ENCODE measurements at regions not wholly inside any gene's neighbourhood (a gene's known extent, or its start where the extent isn't known, plus 50 kb on each side); places are given as distances from the start of the nearest gene placed in this dataset.

DNA sequence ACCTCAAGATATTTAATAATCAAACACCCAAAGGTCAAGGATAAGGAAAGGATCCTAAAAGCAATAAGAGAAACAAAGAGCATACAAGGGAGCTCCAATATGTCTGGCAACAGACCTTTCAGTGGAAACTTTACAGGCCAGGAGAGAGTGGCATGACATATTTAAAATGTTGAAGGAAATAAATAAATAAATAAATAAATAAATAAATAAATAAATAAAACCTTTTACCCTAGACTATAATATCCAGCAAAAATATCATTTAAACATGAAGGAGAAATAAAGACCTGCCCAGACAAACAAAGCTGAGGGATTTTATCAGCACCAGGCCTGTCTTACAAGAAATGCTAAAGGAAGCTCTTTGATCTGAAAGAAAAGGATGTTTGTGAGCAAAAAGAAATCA, 367.8 kb upstream of the PBX1 start:
- H3K36me3 ChIP-seq (ENCODE audit: control insufficient read depth, low read depth, low read length), result no peaks in the 10 kb centered on the region
- H3K27me3 ChIP-seq (ENCODE audit: control insufficient read depth, insufficient read depth, low read length), result no peaks in the 10 kb centered on the region
- no peak overlapping the region for H3K9ac ChIP-seq (ENCODE audit: low read length)
- H3K4me3 ChIP-seq (ENCODE audit: low read length), result no peak overlapping the region
- no peak overlapping the region for H3K27ac ChIP-seq (ENCODE audit: low read length)
- no peaks in the 10 kb centered on the region for H3K9me3 ChIP-seq (ENCODE audit: control insufficient read depth, low read depth, low read length)
- H3K4me1 ChIP-seq (ENCODE audit: control insufficient read depth, low read depth, low read length), result no peaks in the 10 kb centered on the region

DNA sequence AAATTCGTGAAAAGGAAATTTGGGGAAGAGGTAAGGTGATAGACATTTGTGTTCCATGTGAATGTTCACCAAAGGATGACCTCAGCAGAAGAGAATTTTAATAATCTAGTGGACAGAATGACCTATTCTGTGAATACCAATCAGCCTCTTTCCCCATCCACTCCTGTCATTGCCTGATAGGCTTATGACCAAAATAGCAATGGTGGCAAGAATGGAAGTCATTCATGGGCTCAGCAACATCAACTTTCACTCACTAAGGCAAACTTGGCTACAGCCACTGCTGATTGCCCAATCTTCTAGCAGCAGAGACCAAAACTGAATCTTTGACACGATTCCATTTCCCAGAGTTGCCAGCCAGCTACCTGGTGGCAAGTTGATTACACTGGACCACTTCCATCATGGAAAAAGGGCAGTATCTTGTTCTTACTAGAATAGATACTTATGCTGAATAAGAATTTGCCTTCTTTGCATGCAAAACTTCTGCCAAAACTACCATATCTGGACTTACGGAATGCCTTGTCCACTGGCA, 348.7 kb upstream of the PBX1 start:
- no peak overlapping the region for H3K27ac ChIP-seq (ENCODE audit: low read length)
- no peaks in the 10 kb centered on the region for H3K27me3 ChIP-seq (ENCODE audit: control insufficient read depth, insufficient read depth, low read length)
- no peak overlapping the region for H3K9ac ChIP-seq (ENCODE audit: low read length)
- H3K36me3 ChIP-seq (ENCODE audit: control insufficient read depth, low read depth, low read length), result no peaks in the 10 kb centered on the region
- peaks cover under 1% of the 10 kb centered on the region for H3K9me3 ChIP-seq (ENCODE audit: control insufficient read depth, low read depth, low read length)
- no peak overlapping the region for H3K4me3 ChIP-seq (ENCODE audit: low read length)
- no peaks in the 10 kb centered on the region for H3K4me1 ChIP-seq (ENCODE audit: control insufficient read depth, low read depth, low read length)

GRCh38 chr1:164223378-164223777, 335.6 kb upstream of the PBX1 start:
- H3K27ac ChIP-seq (ENCODE audit: low read length), result no peak overlapping the region
- H3K4me1 ChIP-seq (ENCODE audit: control insufficient read depth, low read depth, low read length), result peaks cover 6% of the 10 kb centered on the region
- no peaks in the 10 kb centered on the region for H3K36me3 ChIP-seq (ENCODE audit: control insufficient read depth, low read depth, low read length)
- H3K9me3 ChIP-seq (ENCODE audit: control insufficient read depth, low read depth, low read length), result no peaks in the 10 kb centered on the region
- no peak overlapping the region for H3K4me3 ChIP-seq (ENCODE audit: low read length)
- no peaks in the 10 kb centered on the region for H3K27me3 ChIP-seq (ENCODE audit: control insufficient read depth, insufficient read depth, low read length)
- H3K9ac ChIP-seq (ENCODE audit: low read length), result no peak overlapping the region

GRCh38 chr1:164225011-164225410, 334.0 kb upstream of the PBX1 start:
- Histone ChIP-seq H3K36me3 (ENCODE audit: control insufficient read depth, low read depth, low read length) (no peaks in the 10 kb centered on the region), H3K9me3 (ENCODE audit: control insufficient read depth, low read depth, low read length) (no peaks in the 10 kb centered on the region), H3K9ac (ENCODE audit: low read length) (no peak overlapping the region), H3K4me3 (ENCODE audit: low read length) (no peak overlapping the region), H3K27me3 (ENCODE audit: control insufficient read depth, insufficient read depth, low read length) (no peaks in the 10 kb centered on the region), H3K4me1 (ENCODE audit: control insufficient read depth, low read depth, low read length) (peaks cover 6% of the 10 kb centered on the region), H3K27ac (ENCODE audit: low read length) (no peak overlapping the region)

- H3K9me3 ChIP-seq (ENCODE audit: control insufficient read depth, low read depth, low read length), result no peaks in the 10 kb centered on the region
- no peak overlapping the region for H3K27ac ChIP-seq (ENCODE audit: low read length)
- H3K9ac ChIP-seq (ENCODE audit: low read length), result no peak overlapping the region
- no peaks in the 10 kb centered on the region for H3K27me3 ChIP-seq (ENCODE audit: control insufficient read depth, insufficient read depth, low read length)
- H3K4me3 ChIP-seq (ENCODE audit: low read length), result no peak overlapping the region
- peaks cover 6% of the 10 kb centered on the region for H3K4me1 ChIP-seq (ENCODE audit: control insufficient read depth, low read depth, low read length)
- H3K36me3 ChIP-seq (ENCODE audit: control insufficient read depth, low read depth, low read length), result no peaks in the 10 kb centered on the region
Measured at GRCh38 chr1:164226977-164227376, 332.0 kb upstream of the PBX1 start.

- Histone ChIP-seq H3K9ac (ENCODE audit: low read length) (no peak overlapping the region), H3K4me1 (ENCODE audit: control insufficient read depth, low read depth, low read length) (peaks cover 6% of the 10 kb centered on the region), H3K27me3 (ENCODE audit: control insufficient read depth, insufficient read depth, low read length) (no peaks in the 10 kb centered on the region), H3K4me3 (ENCODE audit: low read length) (no peak overlapping the region), H3K36me3 (ENCODE audit: control insufficient read depth, low read depth, low read length) (no peaks in the 10 kb centered on the region), H3K27ac (ENCODE audit: low read length) (no peak overlapping the region), H3K9me3 (ENCODE audit: control insufficient read depth, low read depth, low read length) (no peaks in the 10 kb centered on the region)
Measured at GRCh38 chr1:164228928-164229327, 330.1 kb upstream of the PBX1 start.

GRCh38 chr1:164233149-164233548, 325.8 kb upstream of the PBX1 start:
- H3K36me3 ChIP-seq (ENCODE audit: control insufficient read depth, low read depth, low read length), result no peaks in the 10 kb centered on the region
- no peak overlapping the region for H3K9ac ChIP-seq (ENCODE audit: low read length)
- no peaks in the 10 kb centered on the region for H3K4me1 ChIP-seq (ENCODE audit: control insufficient read depth, low read depth, low read length)
- no peaks in the 10 kb centered on the region for H3K9me3 ChIP-seq (ENCODE audit: control insufficient read depth, low read depth, low read length)
- H3K27ac ChIP-seq (ENCODE audit: low read length), result no peak overlapping the region
- no peaks in the 10 kb centered on the region for H3K27me3 ChIP-seq (ENCODE audit: control insufficient read depth, insufficient read depth, low read length)
- no peak overlapping the region for H3K4me3 ChIP-seq (ENCODE audit: low read length)

DNA sequence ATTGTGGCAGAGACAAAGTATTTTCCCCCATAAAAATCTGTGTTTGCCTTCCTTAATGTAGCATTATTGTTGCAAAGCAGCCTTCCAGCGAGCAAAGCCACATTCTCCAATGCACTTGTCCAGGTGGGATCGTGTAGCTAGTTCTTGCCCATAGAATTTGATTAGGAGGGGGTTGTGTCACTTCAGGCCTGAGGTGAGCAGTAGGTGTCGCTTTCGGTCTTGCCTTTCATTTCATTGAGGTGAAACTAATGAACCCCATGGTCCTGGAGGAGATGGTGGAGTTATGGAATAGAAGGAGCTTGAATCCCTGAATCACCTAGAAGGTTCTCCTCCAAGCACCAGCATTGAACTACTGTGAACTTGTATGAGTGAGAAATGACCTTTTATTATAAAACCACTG, 318.9 kb upstream of the PBX1 start:
- H3K9ac ChIP-seq (ENCODE audit: low read length), result no peak overlapping the region
- no peak overlapping the region for H3K4me3 ChIP-seq (ENCODE audit: low read length)
- no peaks in the 10 kb centered on the region for H3K9me3 ChIP-seq (ENCODE audit: control insufficient read depth, low read depth, low read length)
- no peaks in the 10 kb centered on the region for H3K36me3 ChIP-seq (ENCODE audit: control insufficient read depth, low read depth, low read length)
- no peaks in the 10 kb centered on the region for H3K4me1 ChIP-seq (ENCODE audit: control insufficient read depth, low read depth, low read length)
- H3K27ac ChIP-seq (ENCODE audit: low read length), result no peak overlapping the region
- no peaks in the 10 kb centered on the region for H3K27me3 ChIP-seq (ENCODE audit: control insufficient read depth, insufficient read depth, low read length)

GRCh38 chr1:164250365-164250764, 308.6 kb upstream of the PBX1 start:
- Histone ChIP-seq H3K27ac (ENCODE audit: low read length) (no peak overlapping the region), H3K27me3 (ENCODE audit: control insufficient read depth, insufficient read depth, low read length) (no peaks in the 10 kb centered on the region), H3K9ac (ENCODE audit: low read length) (no peak overlapping the region), H3K36me3 (ENCODE audit: control insufficient read depth, low read depth, low read length) (no peaks in the 10 kb centered on the region), H3K4me3 (ENCODE audit: low read length) (no peak overlapping the region), H3K9me3 (ENCODE audit: control insufficient read depth, low read depth, low read length) (no peaks in the 10 kb centered on the region), H3K4me1 (ENCODE audit: control insufficient read depth, low read depth, low read length) (no peaks in the 10 kb centered on the region)

DNA sequence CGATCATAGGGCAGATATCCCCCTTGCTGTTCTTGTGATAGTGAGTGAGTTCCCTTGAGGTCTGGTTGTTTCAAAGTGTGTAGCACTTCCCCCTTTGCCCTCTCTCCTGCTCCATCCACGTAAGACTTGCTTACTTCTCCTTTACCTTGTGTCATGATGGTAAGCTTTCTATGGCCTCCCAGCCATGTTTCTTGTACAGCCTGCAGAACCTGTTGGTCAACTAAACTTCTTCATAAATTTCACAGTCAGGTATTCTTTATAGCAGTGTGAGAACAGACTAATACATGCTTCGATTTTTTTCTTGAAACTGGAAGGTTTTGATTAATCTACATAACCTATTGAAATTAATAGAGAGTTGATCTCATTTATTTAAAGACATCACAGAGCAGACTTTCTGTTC, 302.5 kb upstream of the PBX1 start:
- Histone ChIP-seq H3K27ac (ENCODE audit: low read length) (no peak overlapping the region), H3K27me3 (ENCODE audit: control insufficient read depth, insufficient read depth, low read length) (no peaks in the 10 kb centered on the region), H3K9me3 (ENCODE audit: control insufficient read depth, low read depth, low read length) (peaks cover 6% of the 10 kb centered on the region), H3K4me1 (ENCODE audit: control insufficient read depth, low read depth, low read length) (no peaks in the 10 kb centered on the region), H3K36me3 (ENCODE audit: control insufficient read depth, low read depth, low read length) (no peaks in the 10 kb centered on the region), H3K9ac (ENCODE audit: low read length) (no peak overlapping the region), H3K4me3 (ENCODE audit: low read length) (no peak overlapping the region)

DNA sequence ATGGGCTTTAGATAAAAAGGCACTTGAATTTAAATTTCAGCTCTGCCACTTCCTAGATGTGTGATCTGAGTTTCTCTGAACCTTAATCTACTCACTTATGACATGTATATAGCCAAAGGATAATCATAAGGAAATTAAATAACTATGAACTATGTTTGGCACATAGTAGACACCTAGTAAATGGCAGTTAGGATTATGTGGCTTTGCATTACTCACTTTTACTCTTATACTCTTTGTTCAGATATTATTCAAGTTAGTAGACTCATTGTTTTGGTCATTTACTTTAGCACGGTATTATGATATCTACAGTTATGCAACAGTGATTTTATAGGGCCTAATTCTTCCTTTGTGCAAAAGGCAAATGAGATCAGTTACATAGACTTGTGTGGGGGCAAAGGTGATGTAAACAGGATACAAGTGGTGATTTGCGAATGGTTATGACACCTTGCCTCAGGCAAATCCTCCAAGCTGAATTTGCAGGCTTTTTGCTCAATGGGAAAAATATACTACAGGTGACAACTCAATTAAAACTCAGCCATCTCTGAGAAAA, 297.2 kb upstream of the PBX1 start:
- Histone ChIP-seq H3K4me1 (ENCODE audit: control insufficient read depth, low read depth, low read length) (no peaks in the 10 kb centered on the region), H3K36me3 (ENCODE audit: control insufficient read depth, low read depth, low read length) (no peaks in the 10 kb centered on the region), H3K9me3 (ENCODE audit: control insufficient read depth, low read depth, low read length) (no peaks in the 10 kb centered on the region), H3K9ac (ENCODE audit: low read length) (no peak overlapping the region), H3K4me3 (ENCODE audit: low read length) (no peak overlapping the region), H3K27ac (ENCODE audit: low read length) (no peak overlapping the region), H3K27me3 (ENCODE audit: control insufficient read depth, insufficient read depth, low read length) (no peaks in the 10 kb centered on the region)

DNA sequence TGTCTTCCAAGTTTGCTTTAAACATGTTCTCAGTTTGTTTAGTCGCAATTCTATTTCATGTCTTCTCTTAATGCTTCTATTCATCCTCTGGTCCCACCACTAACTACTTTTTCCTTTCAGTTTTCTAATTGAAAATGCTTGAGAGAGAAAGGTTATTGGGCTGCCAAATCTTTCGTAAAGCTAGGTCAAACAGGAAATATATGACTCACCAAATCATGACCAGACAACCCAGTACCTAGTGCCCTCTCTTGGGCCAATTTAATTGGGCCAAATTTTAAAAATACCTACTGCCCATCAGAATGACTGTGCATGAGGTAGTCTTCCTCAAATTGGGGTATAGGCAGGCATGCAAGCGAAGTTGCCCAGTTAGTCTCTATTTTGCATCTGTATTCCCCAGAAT, 295.4 kb upstream of the PBX1 start:
- Histone ChIP-seq H3K9me3 (ENCODE audit: control insufficient read depth, low read depth, low read length) (no peaks in the 10 kb centered on the region), H3K27ac (ENCODE audit: low read length) (no peak overlapping the region), H3K36me3 (ENCODE audit: control insufficient read depth, low read depth, low read length) (no peaks in the 10 kb centered on the region), H3K4me3 (ENCODE audit: low read length) (no peak overlapping the region), H3K27me3 (ENCODE audit: control insufficient read depth, insufficient read depth, low read length) (no peaks in the 10 kb centered on the region), H3K9ac (ENCODE audit: low read length) (no peak overlapping the region), H3K4me1 (ENCODE audit: control insufficient read depth, low read depth, low read length) (no peaks in the 10 kb centered on the region)

Data from iPS-18a (cell line).